ENCODE measurements at regions not wholly inside any gene's neighbourhood (a gene's known extent, or its start where the extent isn't known, plus 50 kb on each side); places are given as distances from the start of the nearest gene placed in this dataset.

DNA sequence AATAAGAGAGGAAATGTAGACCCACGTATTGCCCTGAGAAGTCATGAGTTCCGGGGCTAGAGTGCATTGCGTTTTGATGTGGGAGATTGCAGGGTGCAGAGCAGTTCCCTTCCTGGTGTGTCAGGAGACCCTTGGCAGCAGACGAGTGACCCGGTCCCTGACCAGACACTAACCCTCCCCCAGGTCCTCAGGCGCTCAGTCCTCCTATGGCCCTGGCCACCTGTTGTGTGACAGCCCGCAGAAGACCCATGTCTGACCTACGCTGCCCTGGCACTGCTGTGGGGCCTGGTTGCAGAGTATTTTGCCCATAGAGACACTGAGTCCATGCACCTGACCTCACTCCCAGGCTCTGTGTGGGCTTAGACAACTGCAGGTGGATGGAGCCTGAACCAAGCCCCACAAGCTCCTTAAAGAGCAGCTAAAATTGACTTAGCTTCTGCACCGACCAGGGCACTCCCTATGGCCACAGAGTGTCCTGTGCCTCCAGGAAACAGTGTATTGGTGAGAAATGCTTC lies 833.8 kb downstream of the TBC1D22A start:
- no peak for DNase-seq (ENCODE audit: low spot score)

DNA sequence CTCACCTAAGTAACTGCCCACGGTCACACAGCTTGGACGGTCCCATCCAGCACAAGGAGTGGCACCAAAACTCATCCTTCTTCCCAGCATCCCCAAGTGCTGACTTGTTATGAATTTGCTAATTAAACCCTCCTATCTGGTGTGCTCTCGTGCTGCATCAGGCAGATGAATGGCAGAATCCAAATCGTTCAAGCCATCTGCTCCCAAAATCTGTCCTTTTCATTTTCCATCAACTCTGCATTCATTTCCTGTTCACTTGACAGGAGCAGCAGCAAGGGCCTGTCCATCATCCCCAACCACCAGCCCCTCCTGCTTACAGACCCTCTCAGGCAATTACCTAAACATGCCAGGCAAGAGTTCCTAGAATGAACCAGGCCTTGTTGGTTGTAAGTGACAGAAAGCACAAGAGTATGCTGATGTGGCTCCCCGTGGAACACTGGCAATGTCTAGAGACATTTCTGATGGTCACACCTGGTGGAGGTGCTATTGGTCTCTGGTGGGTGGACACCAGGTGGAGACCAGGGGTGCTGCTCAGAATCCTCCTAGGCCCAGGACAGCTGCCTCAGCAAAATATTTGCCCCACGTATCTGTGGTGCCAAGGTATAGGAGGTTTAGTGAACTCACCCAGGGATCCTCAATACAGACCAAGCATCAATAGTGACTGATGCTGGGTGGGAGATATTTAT lies 832.5 kb downstream of the TBC1D22A start:
- DNase-seq (ENCODE audit: low spot score), result no peak

DNA sequence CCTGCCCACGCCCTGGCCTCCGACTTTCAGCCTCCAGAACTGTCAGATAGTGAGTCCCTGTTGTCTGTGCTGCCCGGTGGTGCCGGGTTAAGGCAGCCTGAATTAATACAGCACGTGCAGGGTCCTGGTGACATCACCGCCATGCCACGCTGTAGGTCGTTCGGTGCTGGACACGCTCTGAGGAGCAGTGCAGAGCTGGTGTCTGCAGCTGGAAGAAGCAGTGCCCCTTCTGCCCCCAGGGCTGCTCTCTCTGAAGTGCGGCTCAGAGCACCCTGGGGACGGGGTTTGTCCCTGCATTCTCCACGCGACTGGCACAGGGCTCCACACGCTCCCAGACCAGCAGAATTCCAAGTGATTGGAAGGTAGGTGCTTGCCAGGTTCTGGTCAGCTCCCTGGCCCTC lies 831.5 kb downstream of the TBC1D22A start:
- no peak for DNase-seq (ENCODE audit: low spot score)

DNA sequence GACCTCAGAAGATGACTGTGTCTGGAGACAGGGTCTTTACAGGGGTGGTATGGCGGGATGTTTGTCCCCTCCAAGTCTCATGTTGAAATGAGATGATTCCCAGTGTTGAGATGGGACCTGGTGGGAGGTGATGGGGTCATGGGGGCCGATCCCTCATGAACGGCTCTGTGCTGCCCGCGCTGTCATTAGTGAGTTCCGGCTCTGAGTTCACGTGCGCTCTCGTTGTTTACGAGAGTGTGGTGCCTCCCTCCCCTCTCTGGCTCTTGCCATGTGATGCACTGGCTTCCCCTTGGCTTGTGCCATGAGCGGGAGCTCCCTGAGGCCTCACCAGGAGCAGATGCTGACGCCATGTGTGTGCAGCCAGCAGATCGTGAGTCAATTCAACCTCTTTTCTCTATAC lies 830.8 kb downstream of the TBC1D22A start:
- DNase-seq (ENCODE audit: low spot score), result no peak

DNA sequence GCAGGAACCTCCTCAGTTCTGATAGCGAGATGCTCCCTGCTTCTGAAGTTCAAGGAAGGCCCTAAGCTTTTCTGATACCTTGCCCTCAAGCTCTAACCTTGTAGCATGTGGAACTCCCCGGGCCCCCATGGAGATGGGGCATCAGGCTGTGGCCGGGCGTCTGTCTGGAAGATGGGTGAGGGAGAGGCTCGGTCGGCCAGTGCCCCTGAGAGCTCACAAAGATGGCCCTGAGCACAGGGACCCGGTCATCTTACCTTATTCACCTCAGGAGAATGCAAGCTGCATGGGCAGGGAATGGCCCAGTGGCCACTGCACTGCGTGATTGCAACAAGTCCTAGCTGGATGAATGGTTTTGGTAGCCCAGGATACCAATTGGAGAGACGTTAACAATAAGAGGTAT lies 830.3 kb downstream of the TBC1D22A start:
- no peak for DNase-seq (ENCODE audit: low spot score)

DNA sequence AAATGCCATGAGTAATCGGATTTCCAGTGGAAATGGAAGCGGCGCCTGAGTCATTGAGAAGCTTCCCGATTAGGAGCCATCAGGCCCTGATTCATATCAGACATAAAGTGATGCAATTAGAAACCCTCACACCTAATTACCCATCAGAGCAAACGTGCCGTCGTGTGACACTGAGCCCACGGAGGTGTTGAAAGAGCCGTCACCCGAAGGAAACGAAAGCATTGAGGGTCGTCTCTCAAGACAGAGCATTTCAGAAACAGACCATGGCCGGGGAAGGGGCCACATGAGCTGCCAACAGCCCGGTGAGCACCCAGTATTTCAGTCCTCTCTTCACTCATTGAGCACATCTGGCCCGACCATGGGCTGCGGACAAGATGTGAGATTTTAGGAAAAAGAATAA lies 829.3 kb downstream of the TBC1D22A start:
- no peak for DNase-seq (ENCODE audit: low spot score)

DNA sequence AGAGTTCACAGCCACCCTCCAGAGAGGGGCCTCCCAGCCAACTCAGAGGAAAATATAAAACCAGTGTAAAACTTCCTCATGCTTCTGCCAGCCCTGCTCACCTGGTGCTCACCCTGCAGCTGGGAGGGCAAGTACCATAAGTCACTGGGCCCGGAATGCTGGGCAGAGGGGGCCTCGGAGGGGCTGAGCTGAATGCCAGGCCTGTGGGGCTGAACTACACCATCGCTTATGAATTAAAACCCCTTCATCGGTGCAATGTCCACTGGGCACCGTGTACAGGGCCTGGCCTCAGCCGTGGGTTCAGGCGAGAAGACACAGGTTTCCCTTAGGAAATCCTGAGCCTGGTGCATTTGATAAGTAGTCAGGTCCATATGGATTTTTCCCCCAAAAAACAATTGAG lies 828.6 kb downstream of the TBC1D22A start:
- no peak for DNase-seq (ENCODE audit: low spot score)

DNA sequence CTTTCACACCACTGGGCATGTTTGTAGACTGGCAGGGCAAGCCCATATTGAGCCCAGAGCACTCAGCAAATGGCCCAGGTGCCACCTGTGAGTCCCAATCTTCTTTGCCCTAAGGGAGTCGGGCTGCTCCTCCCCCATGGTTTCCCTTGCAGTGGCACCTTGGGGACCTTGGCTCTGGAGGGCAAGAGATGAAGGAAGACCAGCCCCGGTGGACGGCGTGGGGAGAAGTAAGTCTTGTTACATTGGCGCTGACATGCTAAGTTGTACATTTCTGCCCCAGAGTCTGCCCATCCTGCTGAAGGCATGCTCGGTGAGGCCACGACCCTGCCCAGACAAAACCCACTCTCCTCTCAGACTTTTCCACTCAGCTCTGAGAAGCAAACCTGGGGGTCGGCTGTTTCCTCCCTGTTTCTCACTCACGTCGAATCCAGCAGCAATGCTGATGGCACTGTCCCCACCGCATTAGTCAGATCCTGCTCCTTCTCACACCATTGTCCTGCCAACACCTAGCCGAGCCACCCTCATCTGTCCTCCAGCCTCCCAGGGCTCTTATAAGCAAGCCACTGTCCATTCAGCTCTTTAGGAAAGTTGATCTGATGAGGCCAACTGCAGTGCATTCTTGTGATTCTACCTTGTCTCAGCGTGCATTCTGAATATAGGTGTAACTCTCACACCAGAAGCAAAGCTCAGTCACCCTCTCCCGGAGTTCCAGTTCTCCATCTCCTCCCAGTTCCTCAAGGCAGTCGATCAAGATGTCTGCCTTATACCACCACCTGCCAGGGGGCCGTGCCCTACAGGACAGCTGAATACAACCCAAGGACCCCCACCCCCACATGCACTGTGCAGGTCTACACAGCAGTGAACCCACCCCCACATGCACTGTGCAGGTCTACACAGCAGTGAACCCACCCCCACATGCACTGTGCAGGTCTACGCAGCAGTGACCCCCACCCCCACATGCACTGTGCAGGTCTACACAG lies 827.1 kb downstream of the TBC1D22A start:
- no peak for DNase-seq (ENCODE audit: low spot score)

DNA sequence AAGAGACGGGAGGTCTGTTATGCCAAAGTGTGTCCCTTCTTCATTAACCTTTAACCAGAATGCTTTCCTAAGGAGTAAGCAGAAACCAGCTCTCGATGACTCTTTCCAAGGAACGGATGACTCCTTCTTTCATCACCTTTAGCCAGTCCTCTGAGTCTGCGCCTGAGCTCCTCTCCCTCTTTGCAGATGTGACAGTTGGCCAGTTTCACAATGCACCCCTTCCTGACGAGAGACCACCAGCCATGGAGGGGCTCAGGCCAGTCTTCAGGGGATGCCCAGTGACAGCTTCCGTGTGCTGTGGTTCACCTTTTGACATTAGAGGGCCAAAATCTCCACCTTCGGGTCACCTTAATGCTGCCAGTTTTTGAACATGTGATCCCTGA lies 826.1 kb downstream of the TBC1D22A start:
- no peak for DNase-seq (ENCODE audit: low spot score)

DNA sequence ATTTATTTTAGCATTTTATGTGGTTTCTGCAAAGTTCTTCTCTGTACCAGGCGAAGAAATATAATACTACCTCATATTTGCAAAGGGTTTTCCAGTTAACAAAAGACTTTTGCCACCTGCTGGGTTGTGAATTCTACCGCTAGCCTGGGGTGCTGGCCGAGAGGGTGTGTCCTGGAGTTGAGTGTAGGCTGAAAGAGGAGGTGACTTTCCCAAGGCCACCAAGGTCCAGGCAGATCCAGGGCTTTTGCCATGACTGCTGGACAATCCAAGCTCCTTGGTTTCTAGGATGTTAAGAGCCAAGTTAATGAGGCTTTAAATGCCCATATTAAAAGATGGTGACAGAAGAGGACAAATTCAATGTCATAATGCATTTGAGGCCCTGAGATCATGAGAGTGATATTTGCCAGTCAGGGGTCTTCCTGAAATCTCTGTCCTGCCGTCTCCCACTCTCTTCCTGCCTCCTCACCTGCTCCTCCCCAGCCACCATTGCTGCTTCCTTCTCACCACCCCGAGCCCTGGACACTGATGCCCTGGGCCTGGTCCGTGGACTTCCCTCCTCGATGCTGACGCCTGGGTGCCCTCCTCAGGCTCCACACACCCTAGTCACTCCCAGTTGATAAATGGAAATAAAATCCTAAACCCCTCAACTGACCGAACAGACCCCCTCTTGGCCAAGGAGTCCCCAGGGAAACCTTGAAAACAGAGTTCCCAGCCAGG lies 825.6 kb downstream of the TBC1D22A start:
- no peak for DNase-seq (ENCODE audit: low spot score)

DNA sequence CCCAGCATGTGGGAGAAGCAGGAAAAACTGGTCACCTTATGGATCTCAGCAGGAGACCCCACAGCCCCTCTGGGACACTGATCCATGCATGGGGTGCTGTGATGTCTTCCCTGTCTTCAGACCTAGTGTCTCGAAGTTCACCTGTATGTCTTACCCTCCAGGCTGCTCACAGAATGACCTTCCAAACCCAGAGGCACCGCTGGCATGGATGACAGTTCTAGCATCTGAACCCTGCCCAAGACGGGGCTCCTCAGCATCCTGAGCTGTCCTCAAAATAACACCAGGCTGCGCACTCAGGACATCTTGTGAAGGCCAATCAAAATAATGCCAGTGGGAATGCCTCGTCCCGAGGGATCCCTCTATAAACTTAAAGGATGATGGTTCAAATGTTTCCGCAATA lies 824.9 kb downstream of the TBC1D22A start:
- no peak for DNase-seq (ENCODE audit: low spot score)

DNA sequence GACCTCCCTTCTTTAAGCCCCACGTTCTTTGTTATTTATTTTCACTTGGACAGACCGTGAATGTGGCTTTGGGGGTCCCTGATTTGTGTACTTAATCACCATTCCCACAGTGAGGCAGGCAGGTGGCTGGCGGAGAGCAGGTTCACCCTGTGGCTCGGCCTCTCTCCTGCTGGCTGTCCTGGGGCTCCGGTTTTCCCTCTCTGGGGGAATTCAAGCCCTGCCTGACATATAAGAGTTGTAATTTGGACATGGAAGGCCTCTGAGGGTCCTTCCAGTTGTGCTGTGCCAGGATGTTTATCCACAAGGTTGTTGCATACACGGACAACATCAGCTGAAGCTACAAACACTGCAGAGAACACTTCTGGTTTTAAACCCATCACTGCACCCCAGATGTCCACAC lies 824.5 kb downstream of the TBC1D22A start:
- no peak for DNase-seq (ENCODE audit: low spot score)

DNA sequence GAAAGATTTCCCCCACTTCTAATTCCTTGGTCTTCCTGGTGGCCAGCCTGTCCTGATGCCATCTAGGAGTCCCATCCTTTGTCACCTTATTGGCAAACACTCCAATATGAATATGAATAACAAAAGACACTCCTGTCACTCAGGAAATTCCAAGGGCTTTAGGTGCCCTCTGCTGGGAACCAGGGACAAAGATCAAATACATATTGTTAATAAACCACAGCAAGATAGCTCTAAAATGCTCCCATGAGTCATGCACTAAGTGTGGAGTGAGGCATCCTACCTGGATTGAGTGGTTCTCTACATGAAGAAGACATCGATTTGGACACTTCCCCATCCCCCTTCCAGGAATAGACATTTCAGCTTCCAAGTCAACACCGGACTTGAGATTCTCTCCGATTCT lies 823.6 kb downstream of the TBC1D22A start:
- no peak for DNase-seq (ENCODE audit: low spot score)

DNA sequence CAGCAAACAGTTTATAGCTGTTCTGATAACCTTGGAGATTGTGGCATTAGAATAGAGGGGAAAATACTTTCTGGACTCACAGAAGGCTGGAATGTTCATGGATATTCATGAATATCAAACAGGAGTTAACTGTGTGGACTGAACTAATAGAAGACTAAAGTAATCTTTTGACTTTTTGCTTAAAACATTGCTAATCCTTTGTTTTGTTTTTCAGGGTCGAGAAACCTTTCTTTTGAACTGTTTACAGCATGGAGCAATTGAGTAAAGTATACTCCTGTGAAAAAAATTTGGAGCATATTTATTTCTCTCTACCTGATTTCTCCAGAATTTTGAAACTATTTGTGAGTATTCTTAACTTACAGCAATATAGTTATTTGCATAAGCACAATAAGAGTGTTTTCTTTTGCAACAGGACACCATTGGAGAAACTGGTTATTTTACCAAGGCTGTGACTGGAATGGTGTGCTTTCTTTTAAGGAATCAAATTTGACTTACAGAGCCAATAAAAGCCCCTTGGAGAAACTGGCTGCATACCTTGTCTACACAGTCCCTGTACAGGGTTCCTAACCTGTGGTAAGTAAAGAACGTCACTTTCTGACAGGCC lies 821.6 kb downstream of the TBC1D22A start:
- DNase-seq (ENCODE audit: low spot score), result no peak

DNA sequence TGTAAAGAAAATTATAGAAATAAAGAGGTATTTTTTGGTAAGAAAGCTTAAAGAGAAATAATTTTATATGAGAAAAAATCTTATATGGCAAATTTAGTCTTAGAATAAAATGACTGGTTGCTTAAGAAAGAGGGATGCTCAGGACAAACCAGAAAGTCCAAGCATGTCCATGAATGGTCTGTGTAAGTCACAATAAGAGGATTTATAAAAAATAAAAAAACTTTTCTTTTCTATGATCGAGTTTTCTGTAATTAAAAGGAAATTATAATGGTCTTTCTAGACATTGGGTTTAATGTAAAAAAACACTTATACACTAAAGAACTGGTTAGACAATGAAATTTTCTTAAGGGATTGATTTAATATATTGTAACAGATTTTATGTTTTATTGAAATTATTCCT lies 819.6 kb downstream of the TBC1D22A start:
- DNase-seq (ENCODE audit: low spot score), result no peak

DNA sequence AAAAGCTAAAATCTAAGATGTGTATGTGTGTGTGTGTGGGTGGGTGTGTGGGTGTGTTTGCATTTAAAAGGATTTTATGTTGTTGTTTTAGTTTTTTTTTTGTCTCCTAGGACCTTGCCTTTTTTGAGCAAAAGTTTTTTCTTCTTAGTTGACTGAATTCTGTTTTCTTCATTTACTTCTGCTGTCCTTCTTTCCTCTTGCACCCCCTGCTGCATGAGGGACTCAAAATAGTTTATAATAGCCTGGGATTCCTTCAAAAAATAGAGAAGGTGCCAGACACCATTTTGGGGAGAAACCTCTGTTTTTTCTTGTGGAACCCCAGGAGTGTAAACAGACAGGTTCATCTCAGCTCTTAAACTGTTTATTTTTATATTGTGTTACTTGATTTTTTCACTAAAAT lies 817.7 kb downstream of the TBC1D22A start:
- no peak for DNase-seq (ENCODE audit: low spot score)

DNA sequence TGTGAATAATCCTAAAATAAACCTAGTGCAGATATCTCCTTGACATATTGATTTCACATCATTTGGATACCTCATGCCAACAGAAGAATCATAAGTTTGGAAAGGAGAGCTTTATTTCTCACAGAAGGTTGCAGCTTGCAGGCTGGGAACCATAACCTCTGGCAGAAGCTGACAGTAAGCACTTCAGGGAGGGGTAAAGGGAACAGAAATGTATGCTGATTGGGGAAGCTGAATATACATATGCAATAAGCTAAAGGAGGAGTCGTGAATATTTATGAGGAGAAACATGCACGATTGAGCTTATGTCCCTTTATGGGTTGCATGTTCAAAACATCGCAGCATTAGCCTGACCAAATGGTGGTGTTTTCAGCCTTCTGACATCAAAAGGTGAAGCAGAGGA lies 814.5 kb downstream of the TBC1D22A start:
- DNase-seq (ENCODE audit: low spot score), result no peak

DNA sequence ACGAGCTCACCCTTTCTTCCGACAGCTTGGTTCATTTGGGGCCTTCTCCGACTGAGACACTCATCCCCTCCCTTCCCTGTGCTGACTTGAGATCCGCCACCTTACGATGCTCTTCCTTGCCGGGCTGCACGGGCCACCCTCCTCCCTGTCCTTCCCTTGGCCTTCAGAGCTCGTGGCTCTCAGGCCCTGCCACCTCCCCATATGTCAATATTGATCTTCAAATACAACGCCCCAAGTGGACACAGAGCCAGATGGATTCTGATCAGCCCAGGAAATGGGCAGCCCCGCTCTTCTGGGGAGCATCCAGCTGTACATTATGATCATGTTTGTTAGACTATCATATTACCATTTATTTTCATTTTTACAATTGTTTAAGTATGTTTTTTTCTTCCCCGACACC lies 812.8 kb downstream of the TBC1D22A start:
- no peak for DNase-seq (ENCODE audit: low spot score)

DNA sequence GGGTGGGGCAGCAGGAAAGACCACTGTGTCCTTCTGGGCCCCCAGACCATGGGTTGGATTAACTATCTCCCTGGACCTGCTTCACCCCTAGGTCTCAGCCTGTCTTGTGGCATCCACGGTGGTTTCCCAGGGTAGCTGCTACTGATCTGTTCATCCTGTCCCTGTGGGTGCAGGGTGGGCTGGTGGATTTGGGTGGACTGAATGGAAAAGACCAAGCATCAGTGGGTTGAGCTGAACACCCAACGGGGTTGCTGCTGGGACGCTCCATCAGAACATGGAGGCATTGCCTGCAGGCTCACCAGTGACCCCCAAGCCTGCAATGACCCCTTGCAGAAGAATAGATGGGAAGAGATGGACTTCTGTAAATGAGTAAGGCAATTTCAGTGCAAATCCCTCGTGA lies 812.1 kb downstream of the TBC1D22A start:
- no peak for DNase-seq (ENCODE audit: low spot score)

DNA sequence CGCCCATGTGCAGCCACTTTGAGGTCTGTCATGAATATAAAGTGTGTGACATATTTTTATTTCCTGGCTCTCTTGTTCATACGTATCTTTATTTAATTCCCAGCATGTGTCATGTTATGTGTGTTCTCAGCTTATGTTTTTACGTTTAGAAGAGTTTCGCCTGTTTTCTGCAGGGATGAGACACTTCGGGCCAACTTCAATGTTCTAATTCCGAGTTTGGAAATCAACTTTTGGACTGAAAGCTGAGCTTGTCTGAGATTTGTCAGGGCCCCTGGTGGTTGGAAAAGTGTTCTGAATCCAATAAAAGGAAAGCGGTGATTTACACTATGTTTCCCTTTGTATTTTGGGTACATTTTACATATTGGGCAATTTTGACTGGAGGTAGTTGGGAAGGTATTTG lies 810.7 kb downstream of the TBC1D22A start:
- no peak for DNase-seq (ENCODE audit: low spot score)

DNA sequence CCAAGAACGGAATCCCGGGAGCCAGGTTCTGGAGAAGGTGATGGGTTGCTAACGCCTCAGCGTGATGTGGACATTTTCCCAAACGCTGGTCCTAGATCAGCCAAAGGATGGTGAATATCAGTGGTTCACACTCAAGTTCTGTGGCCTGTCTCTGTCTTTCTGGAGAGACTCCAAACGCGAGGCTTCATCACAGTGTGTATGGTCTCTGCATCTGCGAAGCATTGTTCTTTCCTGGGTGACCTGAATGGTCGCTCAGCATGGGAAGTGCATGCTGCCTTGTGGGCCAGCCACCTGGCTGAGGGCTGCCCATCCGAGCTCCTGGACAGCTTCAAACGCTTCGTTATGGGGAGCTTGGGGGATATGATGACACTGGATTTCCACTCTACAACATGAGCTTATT lies 810.0 kb downstream of the TBC1D22A start:
- DNase-seq (ENCODE audit: low spot score), result no peak

DNA sequence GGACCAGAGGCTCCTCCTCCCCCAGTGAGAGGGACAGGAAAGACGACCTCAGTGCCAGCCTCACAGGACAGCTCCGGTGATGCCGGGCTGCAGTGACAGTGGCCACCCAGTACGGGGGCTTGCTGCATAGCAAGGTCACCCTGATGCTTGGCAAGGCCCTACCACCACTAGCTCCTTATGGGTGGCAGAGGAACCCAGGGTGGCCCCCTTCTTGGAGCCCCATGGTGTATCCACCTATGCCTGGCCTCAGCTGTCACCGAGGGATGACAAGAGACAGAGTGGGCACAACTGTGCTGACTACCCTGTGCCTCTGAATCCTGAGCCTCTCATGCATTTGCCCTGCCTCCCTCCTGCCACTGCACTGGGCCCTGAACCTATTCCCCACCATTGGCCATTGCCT lies 809.2 kb downstream of the TBC1D22A start:
- DNase-seq (ENCODE audit: low spot score), result no peak
